Activated B cell treated with CpG ODN at 0.5 μM for 24 hours (primary cell): ENCODE measurements at regions not wholly inside any gene's neighbourhood (a gene's known extent, or its start where the extent isn't known, plus 50 kb on each side); places are given as distances from the start of the nearest gene placed in this dataset.

Experiments
- ATAC-seq: fragments of 200-7000 bp; cut with Tn5 transposase; one replicate; pipeline ENCODE4 v1.10.0; 2021; ENCODE audit warnings: low read depth, mild to moderate bottlenecking, moderate library complexity
- CTCF ChIA-PET: fragments of 350-600 bp; sonication (Branson Sonifier 250); formaldehyde crosslinking; loops from one replicate; lab custom pipeline; 2021; ENCODE audit warnings: antibody characterized with exemption; lab: Charles Lee
- POLR2A ChIA-PET: fragments of 350-600 bp; sonication (Branson Sonifier 250); formaldehyde crosslinking; loops from one replicate; lab custom pipeline; 2021; ENCODE audit warnings: antibody characterized with exemption; lab: Charles Lee
- DNase-seq: peaks from one replicate; pipeline ENCODE4 v3.0.0; 2022
- H3K27ac Mint-ChIP-seq: one replicate; pipeline ENCODE4 v1.8.0; 2020; ENCODE audit warnings: mixed read lengths
- H3K27me3 Mint-ChIP-seq: one replicate; pipeline ENCODE4 v1.8.0; 2021; ENCODE audit warnings: mixed read lengths
- H3K36me3 Mint-ChIP-seq: one replicate; pipeline ENCODE4 v1.8.0; 2021; ENCODE audit warnings: low read depth, mixed read lengths
- H3K4me1 Mint-ChIP-seq: one replicate; pipeline ENCODE4 v1.8.0; 2021; ENCODE audit warnings: mixed read lengths
- H3K4me3 Mint-ChIP-seq: one replicate; pipeline ENCODE4 v1.8.0; 2020; ENCODE audit warnings: mild to moderate bottlenecking, mixed read lengths
- H3K9me3 Mint-ChIP-seq: one replicate; pipeline ENCODE4 v1.8.0; 2020; ENCODE audit warnings: mixed read lengths
- CTCF ChIP-seq: fragments of 200-600 bp; IDR thresholded peaks from one replicate; pipeline ENCODE4 v1.8.0; 2022; ENCODE audit warnings: antibody characterized with exemption, mild to moderate bottlenecking
- intact Hi-C: fragments of 100-400 bp; cut with micrococcal nuclease; formaldehyde crosslinking; loops from one replicate; pipeline ENCODE4 v1.15.1; 2024

- ATAC-seq (no peak), DNase-seq (no peak)
- POLR2A ChIA-PET, result no interaction called here
- no peaks in the 10 kb centered on the region for H3K9me3 Mint-ChIP-seq
- CTCF ChIA-PET, result no interaction called here
- no peak for TF ChIP-seq CTCF
- H3K27me3 Mint-ChIP-seq, result peaks cover 11% of the 10 kb centered on the region
- no peak overlapping the region for H3K4me3 Mint-ChIP-seq
- H3K27ac Mint-ChIP-seq, result no peak overlapping the region
- no peaks in the 10 kb centered on the region for H3K36me3 Mint-ChIP-seq
- intact Hi-C loops, result no loop called here
- no peaks in the 10 kb centered on the region for H3K4me1 Mint-ChIP-seq
These were observed 194.9 kb upstream of the CHAC2 start for GRCh38 chr2:53572696-53573095.

- H3K9me3 Mint-ChIP-seq, result no peaks in the 10 kb centered on the region
- no peaks in the 10 kb centered on the region for H3K4me1 Mint-ChIP-seq
- ATAC-seq, result no peak
These were observed 197.5 kb upstream of the CHAC2 start for GRCh38 chr2:53569957-53570727.

GRCh38 chr2:53568469-53568868 lies 199.1 kb upstream of the CHAC2 start:
- H3K36me3 Mint-ChIP-seq, result no peaks in the 10 kb centered on the region
- ChIA-PET CTCF (no interaction called here), POLR2A (no interaction called here)
- intact Hi-C loops, result no loop called here
- no peak for TF ChIP-seq CTCF
- no peak for DNase-seq
- H3K27me3 Mint-ChIP-seq, result peaks cover 4% of the 10 kb centered on the region
- H3K4me3 Mint-ChIP-seq, result no peak overlapping the region
- no peaks in the 10 kb centered on the region for H3K4me1 Mint-ChIP-seq
- H3K9me3 Mint-ChIP-seq, result no peaks in the 10 kb centered on the region
- no peak for ATAC-seq
- no peak overlapping the region for H3K27ac Mint-ChIP-seq

More at GRCh38 chr2:53569957-53570727, 197.5 kb upstream of the CHAC2 start:
- Mint-ChIP-seq H3K27me3 (peaks cover 8% of the 10 kb centered on the region), H3K4me3 (no peak overlapping the region), H3K36me3 (no peaks in the 10 kb centered on the region), H3K27ac (no peak overlapping the region)
- ChIA-PET CTCF (no interaction called here), POLR2A (no interaction called here)
- DNase-seq, result no peak
- intact Hi-C loops, result no loop called here
- TF ChIP-seq CTCF, result no peak

GRCh38 chr2:53567073-53567472 lies 200.5 kb upstream of the CHAC2 start:
- intact Hi-C loops, result no loop called here
- H3K27ac Mint-ChIP-seq, result no peak overlapping the region
- no peak overlapping the region for H3K4me3 Mint-ChIP-seq
- H3K27me3 Mint-ChIP-seq, result peaks cover 2% of the 10 kb centered on the region
- no peaks in the 10 kb centered on the region for H3K36me3 Mint-ChIP-seq
- ATAC-seq (no peak), DNase-seq (no peak)
- no peaks in the 10 kb centered on the region for H3K4me1 Mint-ChIP-seq
- no peaks in the 10 kb centered on the region for H3K9me3 Mint-ChIP-seq
- TF ChIP-seq CTCF, result no peak
- POLR2A ChIA-PET, result no interaction called here
- CTCF ChIA-PET, result no interaction called here

GRCh38 chr2:53562407-53562806 lies 205.2 kb upstream of the CHAC2 start:
- Mint-ChIP-seq H3K27ac (no peak overlapping the region), H3K36me3 (no peaks in the 10 kb centered on the region), H3K4me1 (no peaks in the 10 kb centered on the region), H3K9me3 (peaks cover 3% of the 10 kb centered on the region), H3K4me3 (no peak overlapping the region), H3K27me3 (no peaks in the 10 kb centered on the region)
- intact Hi-C loops, result no loop called here
- ChIA-PET POLR2A (no interaction called here), CTCF (no interaction called here)
- DNase-seq, result no peak
- ATAC-seq, result no peak
- no peak for TF ChIP-seq CTCF
